ENCODE measurements at regions not wholly inside any gene's neighbourhood (a gene's known extent, or its start where the extent isn't known, plus 50 kb on each side); places are given as distances from the start of the nearest gene placed in this dataset.

DNA sequence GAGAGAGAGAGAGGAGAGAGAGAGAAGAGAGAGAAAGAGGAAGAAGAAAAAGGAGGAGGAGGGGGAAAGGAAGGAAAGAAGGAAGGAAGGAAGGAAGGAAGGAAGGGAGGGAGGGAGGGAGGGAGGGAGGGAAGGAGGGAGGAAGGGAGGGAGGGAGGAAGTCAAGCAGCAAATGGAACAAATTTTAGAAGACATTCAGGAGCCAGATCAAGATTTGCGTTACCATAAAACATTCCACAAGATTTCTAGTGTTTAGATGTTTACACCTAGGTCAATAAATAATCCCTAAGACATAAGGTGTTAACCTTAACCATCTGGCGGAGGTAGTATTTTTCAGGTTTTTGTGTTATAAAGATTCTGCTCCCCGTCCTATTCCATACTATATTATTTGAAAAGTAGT, 1320.1 kb upstream of the PRMT6 start:
- no peak overlapping the region for H3K9ac ChIP-seq (replicated peaks; ENCODE audit: extremely low read depth, insufficient read depth, low read length)
- H3K9me3 ChIP-seq (replicated peaks; ENCODE audit: control insufficient read depth, insufficient read depth, low read length) = no peaks in the 10 kb centered on the region
- TF ChIP-seq MYC (IDR thresholded peaks at IDR 0.05; ENCODE audit: low read depth, low read length) (no peak), POLR2AphosphoS5 (IDR thresholded peaks at IDR 0.05; ENCODE audit: insufficient read depth, low read depth, low read length) (no peak), MAX (IDR thresholded peaks at IDR 0.05; ENCODE audit: insufficient read depth, insufficient read length) (no peak), EZH2 (IDR thresholded peaks at IDR 0.05; ENCODE audit: borderline replicate concordance, low read depth, low read length, severe bottlenecking) (no peak), POLR2A (IDR thresholded peaks at IDR 0.05; ENCODE audit: low read depth, low read length) (no peak), JUN (IDR thresholded peaks at IDR 0.05; ENCODE audit: borderline replicate concordance, insufficient read depth, insufficient read length, low read depth) (no peak), FOS (IDR thresholded peaks at IDR 0.05; ENCODE audit: borderline replicate concordance, insufficient read depth, low read length) (no peak), GATA2 (IDR thresholded peaks at IDR 0.05; ENCODE audit: insufficient read depth, insufficient read length, low read depth, low read length) (no peak)
- TF ChIP-seq, protein P1, sequence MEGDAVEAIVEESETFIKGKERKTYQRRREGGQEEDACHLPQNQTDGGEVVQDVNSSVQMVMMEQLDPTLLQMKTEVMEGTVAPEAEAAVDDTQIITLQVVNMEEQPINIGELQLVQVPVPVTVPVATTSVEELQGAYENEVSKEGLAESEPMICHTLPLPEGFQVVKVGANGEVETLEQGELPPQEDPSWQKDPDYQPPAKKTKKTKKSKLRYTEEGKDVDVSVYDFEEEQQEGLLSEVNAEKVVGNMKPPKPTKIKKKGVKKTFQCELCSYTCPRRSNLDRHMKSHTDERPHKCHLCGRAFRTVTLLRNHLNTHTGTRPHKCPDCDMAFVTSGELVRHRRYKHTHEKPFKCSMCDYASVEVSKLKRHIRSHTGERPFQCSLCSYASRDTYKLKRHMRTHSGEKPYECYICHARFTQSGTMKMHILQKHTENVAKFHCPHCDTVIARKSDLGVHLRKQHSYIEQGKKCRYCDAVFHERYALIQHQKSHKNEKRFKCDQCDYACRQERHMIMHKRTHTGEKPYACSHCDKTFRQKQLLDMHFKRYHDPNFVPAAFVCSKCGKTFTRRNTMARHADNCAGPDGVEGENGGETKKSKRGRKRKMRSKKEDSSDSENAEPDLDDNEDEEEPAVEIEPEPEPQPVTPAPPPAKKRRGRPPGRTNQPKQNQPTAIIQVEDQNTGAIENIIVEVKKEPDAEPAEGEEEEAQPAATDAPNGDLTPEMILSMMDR (IDR thresholded peaks at IDR 0.05; ENCODE audit: extremely low read depth in 1 of 2, insufficient read depth in 1 of 2, low read depth in 1 of 2, low read length in 2 of 2) = no peak
- no peak overlapping the region for H3K4me3 ChIP-seq (replicated peaks in 1 of 3; ENCODE audit: insufficient read depth in 1 of 3, low read depth in 1 of 3, low read length in 3 of 3)
- ChIA-PET CTCF (no interaction called here), POLR2A (no interaction called here)
- H3K27ac ChIP-seq (ENCODE audit: insufficient read depth, low read depth, low read length) = no peak overlapping the region
- no peaks in the 10 kb centered on the region for H3K79me2 ChIP-seq (ENCODE audit: control insufficient read depth, insufficient read depth, low read length)
- no peak overlapping the region for H2AFZ ChIP-seq (ENCODE audit: low read depth, low read length)
- no TSS peak for BruUV-seq (replicated peaks)
- no peaks in the 10 kb centered on the region for H3K27me3 ChIP-seq (ENCODE audit: control insufficient read depth in 2 of 2, insufficient read depth in 2 of 2, low read length in 2 of 2)
- no peaks in the 10 kb centered on the region for H3K4me1 ChIP-seq (ENCODE audit: control insufficient read depth, extremely low read depth, insufficient read depth, low read length)
- H3K4me2 ChIP-seq (ENCODE audit: insufficient read depth, low read length) = no peak overlapping the region
- no peaks in the 10 kb centered on the region for H4K20me1 ChIP-seq (replicated peaks; ENCODE audit: control insufficient read depth, extremely low read depth, insufficient read depth, low read length)
- DNase-seq (ENCODE audit: low read depth, low spot score) (no peak), FAIRE-seq (no peak)
- H3K36me3 ChIP-seq (ENCODE audit: control insufficient read depth in 2 of 2, extremely low read depth in 1 of 2, insufficient read depth in 2 of 2, low read length in 2 of 2) = no peaks in the 10 kb centered on the region
- no peaks in the 10 kb centered on the region for H3K9me1 ChIP-seq (replicated peaks; ENCODE audit: control insufficient read depth, extremely low read depth, insufficient read depth, low read length)
- intact Hi-C loops (cut with micrococcal nuclease) = no loop called here
- dilution Hi-C loops (cut with MboI; ENCODE audit: extremely low pct_ligation_motif_present, low sequenced_read_pairs) = no loop called here

Data from endothelial cell of umbilical vein (primary cell).